PC-3 (cell line): ENCODE measurements at regions not wholly inside any gene's neighbourhood (a gene's known extent, or its start where the extent isn't known, plus 50 kb on each side); places are given as distances from the start of the nearest gene placed in this dataset.

Source experiments
- ATAC-seq: fragments of 200-7000 bp; cut with Tn5 transposase; 2 replicates; pipeline ENCODE4 v1.9.1; 2020; ENCODE audit warnings: mild to moderate bottlenecking, moderate library complexity
- BruUV-seq: library from RNA; stranded (reverse); fragments of 400-500 nt; replicated peaks from 2 replicates; lab custom pipeline; 2021; lab: Mats Ljungman, UMichigan
- CTCF ChIA-PET: fragments of 300-600 bp; sonication (Branson Sonifier 250); formaldehyde crosslinking; loops from one replicate; lab custom pipeline; 2022; ENCODE audit warnings: antibody characterized with exemption; lab: Charles Lee
- POLR2A ChIA-PET: fragments of 300-600 bp; sonication (Branson Sonifier 250); formaldehyde crosslinking; loops from one replicate; lab custom pipeline; 2022; ENCODE audit warnings: antibody characterized with exemption; ENCODE audit not compliant: unreplicated experiment; lab: Charles Lee
- DNase-seq: peaks from one replicate; pipeline ENCODE4 v3.0.0-alpha.2; 2015
- H2AFZ ChIP-seq: fragments of 300-600 bp; sonication (generic); 2 replicates; pipeline ENCODE4 v1.6.0; 2016; ENCODE audit warnings: antibody characterized with exemption, low read length
- H3F3A ChIP-seq: fragments of 300-600 bp; sonication (generic); one replicate; pipeline ENCODE4 v1.6.0; 2017; ENCODE audit warnings: antibody characterized with exemption, low read length, control low read depth, mild to moderate bottlenecking; ENCODE audit not compliant: unreplicated experiment
- H3K27ac ChIP-seq: fragments of 300-600 bp; sonication (generic); 2 replicates; pipeline ENCODE4 v1.5.1; 2016; ENCODE audit warnings: mild to moderate bottlenecking, low read length
- H3K27me3 ChIP-seq: fragments of 300-600 bp; sonication (generic); 2 replicates; pipeline ENCODE4 v1.6.1; 2016; ENCODE audit warnings: low read length, mixed read lengths
- H3K36me3 ChIP-seq: fragments of 300-600 bp; sonication (generic); 2 replicates; pipeline ENCODE4 v1.6.1; 2016; ENCODE audit warnings: low read depth, mixed run types, low read length, mixed read lengths
- H3K4me1 ChIP-seq: fragments of 300-600 bp; sonication (generic); 2 replicates; pipeline ENCODE4 v1.5.1; 2016; ENCODE audit warnings: low read length; ENCODE audit not compliant: insufficient read depth
- H3K4me2 ChIP-seq: fragments of 300-600 bp; sonication (generic); 2 replicates; pipeline ENCODE4 v1.6.0; 2016; ENCODE audit warnings: low read length
- H3K4me3 ChIP-seq: fragments of 300-600 bp; sonication (generic); 2 replicates; pipeline ENCODE4 v1.5.1; 2016; ENCODE audit warnings: mild to moderate bottlenecking, low read length, mixed read lengths
- H3K79me2 ChIP-seq: fragments of 300-600 bp; sonication (generic); 2 replicates; pipeline ENCODE4 v1.6.1; 2017; ENCODE audit warnings: low read length, mixed read lengths
- H3K9ac ChIP-seq: fragments of 300-600 bp; sonication (generic); 2 replicates; pipeline ENCODE4 v1.6.0; 2016; ENCODE audit warnings: mild to moderate bottlenecking, low read length
- H3K9me2 ChIP-seq: fragments of 300-600 bp; sonication (generic); replicated peaks from 2 replicates; pipeline ENCODE4 v1.6.1; 2016; ENCODE audit warnings: mixed run types, low read length, mixed read lengths
- H3K9me3 ChIP-seq: fragments of 300-600 bp; sonication (generic); 2 replicates; pipeline ENCODE4 v1.6.1; 2016; ENCODE audit warnings: low read length, mixed read lengths
- H4K20me1 ChIP-seq: fragments of 300-600 bp; sonication (generic); 2 replicates; pipeline ENCODE4 v1.6.1; 2016; ENCODE audit warnings: low read length, mixed read lengths
- EZH2 ChIP-seq: fragments of 300-600 bp; sonication (generic); IDR thresholded peaks from one replicate; pipeline ENCODE4 v1.6.1; 2017; ENCODE audit warnings: antibody characterized with exemption, mild to moderate bottlenecking, low read length; ENCODE audit not compliant: unreplicated experiment
- EZH2phosphoT487 ChIP-seq: fragments of 300-600 bp; sonication (generic); IDR thresholded peaks from 2 replicates; pipeline ENCODE4 v1.6.1; 2018; ENCODE audit warnings: mild to moderate bottlenecking, antibody characterized with exemption, low read length, borderline replicate concordance
- intact Hi-C: fragments of 100-400 bp; cut with micrococcal nuclease; formaldehyde crosslinking; loops from 2 replicates; pipeline ENCODE4 v1.9.0; 2023
- TF ChIP-seq, protein P1 (sequence below): fragments of 300-600 bp; sonication (generic); conservative IDR thresholded peaks from 2 replicates; pipeline ENCODE4 v1.5.1; 2017; ENCODE audit warnings: antibody characterized with exemption, low read depth, mild to moderate bottlenecking, low read length

- no peak overlapping the region for H3K4me3 ChIP-seq
- no peak overlapping the region for H3K9ac ChIP-seq
- H3F3A ChIP-seq: no peaks in the 10 kb centered on the region
- no peak overlapping the region for H3K4me2 ChIP-seq
- DNase-seq: no peak
- no peaks in the 10 kb centered on the region for H3K36me3 ChIP-seq
- peaks cover 10% of the 10 kb centered on the region; the same call in 1 of the 2 replicates for H3K27me3 ChIP-seq
- ATAC-seq: no peak
- intact Hi-C loops: no loop called here
- no peak overlapping the region for H3K27ac ChIP-seq
- TF ChIP-seq EZH2 (no peak), EZH2phosphoT487 (no peak)
- TF ChIP-seq, protein P1, sequence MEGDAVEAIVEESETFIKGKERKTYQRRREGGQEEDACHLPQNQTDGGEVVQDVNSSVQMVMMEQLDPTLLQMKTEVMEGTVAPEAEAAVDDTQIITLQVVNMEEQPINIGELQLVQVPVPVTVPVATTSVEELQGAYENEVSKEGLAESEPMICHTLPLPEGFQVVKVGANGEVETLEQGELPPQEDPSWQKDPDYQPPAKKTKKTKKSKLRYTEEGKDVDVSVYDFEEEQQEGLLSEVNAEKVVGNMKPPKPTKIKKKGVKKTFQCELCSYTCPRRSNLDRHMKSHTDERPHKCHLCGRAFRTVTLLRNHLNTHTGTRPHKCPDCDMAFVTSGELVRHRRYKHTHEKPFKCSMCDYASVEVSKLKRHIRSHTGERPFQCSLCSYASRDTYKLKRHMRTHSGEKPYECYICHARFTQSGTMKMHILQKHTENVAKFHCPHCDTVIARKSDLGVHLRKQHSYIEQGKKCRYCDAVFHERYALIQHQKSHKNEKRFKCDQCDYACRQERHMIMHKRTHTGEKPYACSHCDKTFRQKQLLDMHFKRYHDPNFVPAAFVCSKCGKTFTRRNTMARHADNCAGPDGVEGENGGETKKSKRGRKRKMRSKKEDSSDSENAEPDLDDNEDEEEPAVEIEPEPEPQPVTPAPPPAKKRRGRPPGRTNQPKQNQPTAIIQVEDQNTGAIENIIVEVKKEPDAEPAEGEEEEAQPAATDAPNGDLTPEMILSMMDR: no peak
- no TSS peak for BruUV-seq
- no peaks in the 10 kb centered on the region for H4K20me1 ChIP-seq
- POLR2A ChIA-PET: interaction anchor here (0.7 kb wide), 1 partner anchor 84 kb away, joined by 10 read pairs; no protein-coding TSS in a partner anchor
- H3K79me2 ChIP-seq: no peaks in the 10 kb centered on the region
- no peaks in the 10 kb centered on the region for H3K9me2 ChIP-seq
- no peaks in the 10 kb centered on the region for H3K9me3 ChIP-seq
- no peak overlapping the region for H2AFZ ChIP-seq
- no peaks in the 10 kb centered on the region for H3K4me1 ChIP-seq
- CTCF ChIA-PET: no interaction called here
Measured at GRCh38 chr12:3371018-3371417, 120.0 kb upstream of the PRMT8 start.

DNA sequence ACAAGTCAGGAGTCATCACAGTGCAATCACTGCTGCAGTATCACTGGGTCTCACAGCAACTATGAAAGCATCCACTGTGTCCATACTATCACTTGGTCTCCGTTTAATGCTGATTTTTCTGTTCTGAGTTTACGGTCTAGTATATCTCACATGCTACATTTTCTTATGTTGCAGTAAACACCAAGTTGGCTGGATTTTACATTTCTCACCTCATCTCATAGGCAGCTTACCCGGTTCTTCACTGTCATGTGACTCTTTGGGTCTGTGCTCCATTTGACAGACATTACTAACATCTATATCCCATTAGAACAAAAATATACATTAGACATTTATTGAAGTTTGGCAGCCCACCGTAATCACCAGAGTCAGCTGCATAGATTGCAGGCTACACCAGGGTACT lies 115.7 kb upstream of the PRMT8 start:
- ChIA-PET POLR2A (no interaction called here), CTCF (no interaction called here)
- no TSS peak for BruUV-seq

More for the DNA sequence above, 115.7 kb upstream of the PRMT8 start:
- no peak overlapping the region for H3K9ac ChIP-seq
- H3K9me3 ChIP-seq: no peaks in the 10 kb centered on the region
- H3K4me1 ChIP-seq: no peaks in the 10 kb centered on the region
- H3F3A ChIP-seq: no peaks in the 10 kb centered on the region
- intact Hi-C loops: no loop called here
- TF ChIP-seq EZH2phosphoT487 (no peak), EZH2 (no peak)
- TF ChIP-seq, protein P1: no peak
- no peak for DNase-seq
- no peaks in the 10 kb centered on the region for H3K9me2 ChIP-seq
- H3K4me2 ChIP-seq: no peak overlapping the region
- ATAC-seq: no peak
- H4K20me1 ChIP-seq: no peaks in the 10 kb centered on the region
- no peaks in the 10 kb centered on the region for H3K79me2 ChIP-seq
- peaks cover 10% of the 10 kb centered on the region; the same call in 1 of the 2 replicates for H3K27me3 ChIP-seq
- no peaks in the 10 kb centered on the region for H3K36me3 ChIP-seq
- no peak overlapping the region for H3K4me3 ChIP-seq
- H3K27ac ChIP-seq: no peak overlapping the region
- no peak overlapping the region for H2AFZ ChIP-seq
